WTC11 (cell line): ENCODE measurements at regions not wholly inside any gene's neighbourhood (a gene's known extent, or its start where the extent isn't known, plus 50 kb on each side); places are given as distances from the start of the nearest gene placed in this dataset.

Experiments
- ATF1 ChIP-seq: sonication (generic); formaldehyde crosslinking; IDR thresholded peaks from 2 replicates; pipeline ENCODE4 v1.8.1; 2023; ENCODE audit warnings: mild to moderate bottlenecking, moderate library complexity, missing genetic modification reagents
- CTCF ChIP-seq: fragments of 200-600 bp; IDR thresholded peaks from 2 replicates; pipeline ENCODE4 v1.8.0; 2022; ENCODE audit warnings: antibody characterized with exemption
- ESRRA ChIP-seq: sonication (generic); formaldehyde crosslinking; IDR thresholded peaks from 2 replicates; pipeline ENCODE4 v1.8.1; 2022; ENCODE audit warnings: mild to moderate bottlenecking, missing genetic modification reagents, borderline replicate concordance
- JUN ChIP-seq: sonication (generic); formaldehyde crosslinking; IDR thresholded peaks from 2 replicates; pipeline ENCODE4 v1.8.0; 2023; ENCODE audit warnings: mild to moderate bottlenecking, missing genetic modification reagents
- KAT7 ChIP-seq: sonication (generic); formaldehyde crosslinking; IDR thresholded peaks from 2 replicates; pipeline ENCODE4 v1.8.1; 2023; ENCODE audit warnings: missing genetic modification reagents, mild to moderate bottlenecking, borderline replicate concordance
- PRRX2 ChIP-seq: fragments of 250-450 bp; sonication (Bioruptor Pico); IDR thresholded peaks from 2 replicates; pipeline ENCODE4 v1.8.0; 2021; ENCODE audit warnings: mild to moderate bottlenecking
- TCF7 ChIP-seq: sonication (generic); formaldehyde crosslinking; IDR thresholded peaks from 2 replicates; pipeline ENCODE4 v1.8.0; 2022; ENCODE audit warnings: mild to moderate bottlenecking, low read depth, missing genetic modification reagents, moderate library complexity
- TP53 ChIP-seq: sonication (generic); formaldehyde crosslinking; IDR thresholded peaks from 2 replicates; pipeline ENCODE4 v1.8.1; 2023; ENCODE audit warnings: mild to moderate bottlenecking, missing genetic modification reagents
- ZBTB43 ChIP-seq: sonication (generic); formaldehyde crosslinking; IDR thresholded peaks from 2 replicates; pipeline ENCODE4 v1.8.1; 2023; ENCODE audit warnings: mild to moderate bottlenecking, missing genetic modification reagents
- ZNF232 ChIP-seq: sonication (generic); formaldehyde crosslinking; IDR thresholded peaks from 2 replicates; pipeline ENCODE4 v1.8.0; 2022; ENCODE audit warnings: mild to moderate bottlenecking, missing genetic modification reagents
- TF ChIP-seq, protein P1 (sequence below): sonication (generic); formaldehyde crosslinking; IDR thresholded peaks from 2 replicates; pipeline ENCODE4 v1.8.0; 2022; ENCODE audit warnings: mild to moderate bottlenecking, missing genetic modification reagents
- TF ChIP-seq, protein P2 (sequence below): sonication (generic); formaldehyde crosslinking; IDR thresholded peaks from 2 replicates; pipeline ENCODE4 v1.8.1; 2023; ENCODE audit warnings: mild to moderate bottlenecking, missing genetic modification reagents, moderate library complexity

DNA sequence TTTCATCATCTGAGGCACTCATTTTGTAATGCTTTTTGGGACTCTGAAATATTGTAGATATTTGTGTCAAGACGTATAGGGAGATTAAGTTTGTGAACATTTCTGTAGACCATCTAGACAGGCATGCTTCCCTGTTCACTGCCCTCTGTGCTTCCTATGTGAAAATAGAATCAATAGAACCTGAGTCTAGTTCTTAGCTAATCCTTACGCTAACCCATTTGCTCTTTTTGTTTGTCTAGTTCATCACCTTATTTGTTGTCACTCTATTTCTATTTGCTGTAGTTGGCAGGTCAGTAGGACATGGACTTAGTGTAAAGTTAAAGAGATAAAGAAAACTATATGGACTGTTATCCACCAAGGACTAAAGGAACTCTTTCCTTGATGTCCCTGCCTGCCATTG lies 1755.2 kb downstream of the C4orf33 start:
- no peak for TF ChIP-seq CTCF
- no peak for TF ChIP-seq ZNF232 (CRISPR knock-in tag)
- no peak for TF ChIP-seq PRRX2 (CRISPR knock-in tag)
- no peak for TF ChIP-seq KAT7 (CRISPR knock-in tag)
- no peak for TF ChIP-seq TCF7 (CRISPR knock-in tag)
- TF ChIP-seq TP53 (CRISPR knock-in tag): no peak
- TF ChIP-seq ESRRA (CRISPR knock-in tag): no peak
- TF ChIP-seq, protein P1, sequence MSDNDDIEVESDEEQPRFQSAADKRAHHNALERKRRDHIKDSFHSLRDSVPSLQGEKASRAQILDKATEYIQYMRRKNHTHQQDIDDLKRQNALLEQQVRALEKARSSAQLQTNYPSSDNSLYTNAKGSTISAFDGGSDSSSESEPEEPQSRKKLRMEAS: no peak
- TF ChIP-seq, protein P2, sequence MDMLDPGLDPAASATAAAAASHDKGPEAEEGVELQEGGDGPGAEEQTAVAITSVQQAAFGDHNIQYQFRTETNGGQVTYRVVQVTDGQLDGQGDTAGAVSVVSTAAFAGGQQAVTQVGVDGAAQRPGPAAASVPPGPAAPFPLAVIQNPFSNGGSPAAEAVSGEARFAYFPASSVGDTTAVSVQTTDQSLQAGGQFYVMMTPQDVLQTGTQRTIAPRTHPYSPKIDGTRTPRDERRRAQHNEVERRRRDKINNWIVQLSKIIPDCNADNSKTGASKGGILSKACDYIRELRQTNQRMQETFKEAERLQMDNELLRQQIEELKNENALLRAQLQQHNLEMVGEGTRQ: no peak
- TF ChIP-seq JUN (CRISPR knock-in tag): no peak
- TF ChIP-seq ATF1: no peak
- no peak for TF ChIP-seq ZBTB43 (CRISPR knock-in tag)
